Loucy (cell line): ENCODE measurements at regions not wholly inside any gene's neighbourhood (a gene's known extent, or its start where the extent isn't known, plus 50 kb on each side); places are given as distances from the start of the nearest gene placed in this dataset.
A peak's percentile ranks its signal among the peaks of the same experiment; 100 is the strongest.

Experiments used
- H2AFZ ChIP-seq: fragments of 200-600 bp; sonication (generic); 2 replicates; pipeline ENCODE4 v1.6.0; 2016; ENCODE audit warnings: antibody characterized with exemption, mild to moderate bottlenecking, low read length, moderate library complexity
- H3F3A ChIP-seq: fragments of 200-600 bp; 2 replicates; pipeline ENCODE4 v1.6.0; 2016; ENCODE audit warnings: antibody characterized with exemption, low read depth, mild to moderate bottlenecking
- H3K27me3 ChIP-seq: fragments of 200-600 bp; sonication (generic); 2 replicates; pipeline ENCODE4 v1.6.1; 2014; ENCODE audit warnings: low read length, mild to moderate bottlenecking; ENCODE audit not compliant: insufficient read depth, poor library complexity, severe bottlenecking
- H3K36me3 ChIP-seq: fragments of 200-600 bp; sonication (generic); 2 replicates; pipeline ENCODE4 v1.6.1; 2016; ENCODE audit warnings: low read length; ENCODE audit not compliant: insufficient read depth
- H3K4me1 ChIP-seq: fragments of 200-600 bp; sonication (generic); 2 replicates; pipeline ENCODE4 v1.5.1; 2014; ENCODE audit warnings: low read length, mild to moderate bottlenecking; ENCODE audit not compliant: insufficient read depth, poor library complexity, severe bottlenecking
- H3K4me2 ChIP-seq: fragments of 200-600 bp; sonication (generic); 2 replicates; pipeline ENCODE4 v1.6.0; 2014; ENCODE audit warnings: antibody characterized with exemption, low read length, low read depth, mild to moderate bottlenecking; ENCODE audit not compliant: poor library complexity, severe bottlenecking
- H3K4me3 ChIP-seq: fragments of 200-600 bp; sonication (generic); 2 replicates; pipeline ENCODE4 v1.5.1; 2014; ENCODE audit warnings: low read length, mild to moderate bottlenecking, mixed read lengths; ENCODE audit not compliant: poor library complexity, severe bottlenecking
- H3K79me2 ChIP-seq: fragments of 200-600 bp; sonication (generic); 2 replicates; pipeline ENCODE4 v1.6.1; 2014; ENCODE audit warnings: low read length; ENCODE audit not compliant: insufficient read depth
- H3K9ac ChIP-seq: fragments of 200-600 bp; sonication (generic); 2 replicates; pipeline ENCODE4 v1.6.0; 2014; ENCODE audit warnings: mild to moderate bottlenecking, low read depth, low read length, moderate library complexity; ENCODE audit not compliant: poor library complexity, severe bottlenecking
- H3K9me2 ChIP-seq: fragments of 200-600 bp; sonication (generic); replicated peaks from 2 replicates; pipeline ENCODE4 v1.6.1; 2016; ENCODE audit warnings: low read depth, low read length, mixed read lengths
- H3K9me3 ChIP-seq: fragments of 200-600 bp; sonication (generic); 2 replicates; pipeline ENCODE4 v1.6.1; 2014; ENCODE audit warnings: mild to moderate bottlenecking, antibody characterized with exemption, low read length, low read depth; ENCODE audit not compliant: insufficient read depth
- H4K20me1 ChIP-seq: fragments of 200-600 bp; sonication (generic); 2 replicates; pipeline ENCODE4 v1.6.0; 2014; ENCODE audit warnings: antibody characterized with exemption, low read length, mild to moderate bottlenecking; ENCODE audit not compliant: insufficient read depth, poor library complexity, severe bottlenecking
- CTCF ChIP-seq: fragments of 200-600 bp; sonication (generic); conservative IDR thresholded peaks from 2 replicates; pipeline ENCODE4 v1.5.1; 2014; ENCODE audit warnings: mild to moderate bottlenecking, antibody characterized with exemption, low read length
- EZH2phosphoT487 ChIP-seq: fragments of 200-600 bp; IDR thresholded peaks from 2 replicates; pipeline ENCODE4 v1.6.1; 2018; ENCODE audit warnings: antibody characterized with exemption, mild to moderate bottlenecking, moderate library complexity, borderline replicate concordance

DNA sequence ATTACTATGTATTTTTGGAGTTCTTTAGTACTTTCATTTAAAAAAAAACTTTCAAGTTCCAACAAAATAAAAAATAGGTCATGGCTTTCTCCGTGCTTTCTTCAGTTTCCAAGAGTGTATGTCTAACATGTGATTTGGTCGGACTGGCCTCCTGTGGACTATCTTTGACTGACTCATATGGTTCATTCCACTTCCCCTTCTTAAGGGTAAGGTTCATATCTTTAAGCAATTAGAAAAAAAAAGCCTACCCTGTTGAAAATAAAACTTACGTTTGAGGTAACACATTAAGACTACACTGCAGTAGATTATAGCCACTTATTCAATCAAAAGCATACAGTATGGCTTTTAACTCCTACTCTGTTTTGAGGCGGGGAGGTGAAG is 112.8 kb upstream of the AHR start:
- no peak overlapping the region for H3K4me2 ChIP-seq

GRCh38 chr7:17186745-17187530 is 111.5 kb upstream of the AHR start:
- no peak overlapping the region for H3K9ac ChIP-seq
- no peaks in the 10 kb centered on the region for H3K36me3 ChIP-seq
- no peak overlapping the region for H3K4me3 ChIP-seq
- H2AFZ ChIP-seq, result no peak overlapping the region
- peaks cover 14% of the 10 kb centered on the region for H3K4me1 ChIP-seq
- no peaks in the 10 kb centered on the region for H3K27me3 ChIP-seq
- no peaks in the 10 kb centered on the region for H4K20me1 ChIP-seq
- no peaks in the 10 kb centered on the region for H3F3A ChIP-seq
- H3K79me2 ChIP-seq, result no peaks in the 10 kb centered on the region
- no peaks in the 10 kb centered on the region for H3K9me3 ChIP-seq
- H3K9me2 ChIP-seq, result no peaks in the 10 kb centered on the region
- H3K4me2 ChIP-seq, result no peak overlapping the region
- TF ChIP-seq CTCF (no peak), EZH2phosphoT487 (no peak)

More for the DNA sequence above, 112.8 kb upstream of the AHR start:
- no peak overlapping the region for H3K4me3 ChIP-seq
- H3K4me1 ChIP-seq, result peaks cover 14% of the 10 kb centered on the region
- no peak overlapping the region for H3K9ac ChIP-seq
- peak overlapping the region; percentile 56; the same call in 1 of the 2 replicates for H2AFZ ChIP-seq
- no peaks in the 10 kb centered on the region for H3K27me3 ChIP-seq
- H3K79me2 ChIP-seq, result no peaks in the 10 kb centered on the region
- TF ChIP-seq EZH2phosphoT487, result no peak
- no peak for TF ChIP-seq CTCF
- no peaks in the 10 kb centered on the region for H3F3A ChIP-seq
- no peaks in the 10 kb centered on the region for H3K9me2 ChIP-seq
- no peaks in the 10 kb centered on the region for H4K20me1 ChIP-seq
- no peaks in the 10 kb centered on the region for H3K36me3 ChIP-seq
- no peaks in the 10 kb centered on the region for H3K9me3 ChIP-seq

DNA sequence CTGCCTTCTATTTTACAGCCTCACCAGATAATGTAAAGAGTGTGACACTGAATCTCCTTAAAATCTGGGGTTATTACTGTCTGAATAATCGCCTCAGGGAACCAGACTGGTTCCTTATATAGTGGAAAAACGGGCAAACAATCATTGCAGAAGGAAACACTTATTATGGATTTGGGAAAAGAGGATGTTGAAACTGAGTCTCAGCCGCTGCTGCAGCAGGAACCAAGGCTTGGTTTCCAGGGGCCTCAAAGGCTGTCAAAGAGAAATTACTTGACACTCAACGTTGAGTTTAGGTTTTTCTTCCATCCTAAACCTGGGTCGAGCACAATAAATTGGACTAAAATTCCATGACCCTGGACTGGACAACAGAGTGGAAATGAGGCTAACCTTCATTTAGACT is 103.8 kb upstream of the AHR start:
- no peak overlapping the region for H3K4me2 ChIP-seq
- H3K79me2 ChIP-seq, result no peaks in the 10 kb centered on the region
- H4K20me1 ChIP-seq, result no peaks in the 10 kb centered on the region
- no peaks in the 10 kb centered on the region for H3K36me3 ChIP-seq
- peaks cover 4% of the 10 kb centered on the region; the same call in 1 of the 2 replicates for H3F3A ChIP-seq
- peaks cover 14% of the 10 kb centered on the region for H3K4me1 ChIP-seq
- TF ChIP-seq CTCF (no peak), EZH2phosphoT487 (no peak)
- H3K9me3 ChIP-seq, result no peaks in the 10 kb centered on the region
- H3K27me3 ChIP-seq, result no peaks in the 10 kb centered on the region
- H3K9ac ChIP-seq, result no peak overlapping the region
- H2AFZ ChIP-seq, result no peak overlapping the region
- H3K9me2 ChIP-seq, result no peaks in the 10 kb centered on the region
- no peak overlapping the region for H3K4me3 ChIP-seq
